Thyroid gland (tissue), 4 donors: ENCODE measurements at regions not wholly inside any gene's neighbourhood (a gene's known extent, or its start where the extent isn't known, plus 50 kb on each side); places are given as distances from the start of the nearest gene placed in this dataset.

Source experiments
- CTCF ChIP-seq, 6 experiments: fragments of 200-600 bp in 3 of 6; fragments of 450-650 bp in 3 of 6; sonication (generic) in 3 of 6; IDR thresholded peaks; one replicate each; pipeline ENCODE4 v1.5.1; 2016 to 2019; ENCODE audit warnings: antibody characterized with exemption in 6 of 6, mild to moderate bottlenecking in 2 of 6, inconsistent platforms in 1 of 6, moderate library complexity in 1 of 6
- POLR2A ChIP-seq, 2 donors: fragments of 450-650 bp; IDR thresholded peaks; one replicate each; pipeline ENCODE4 v1.6.1; 2017; ENCODE audit warnings: antibody characterized with exemption in 2 of 2, mild to moderate bottlenecking in 2 of 2, moderate library complexity in 1 of 2

GRCh38 chr1:119219711-119220110 lies 79.3 kb upstream of the WARS2 start:
- TF ChIP-seq CTCF (IDR thresholded peaks at IDR 0.05) = no peak
- TF ChIP-seq POLR2A (IDR thresholded peaks at IDR 0.05) = no peak
